H1 (cell line): ENCODE measurements at regions not wholly inside any gene's neighbourhood (a gene's known extent, or its start where the extent isn't known, plus 50 kb on each side); places are given as distances from the start of the nearest gene placed in this dataset.

Experiments used
- CTCF ChIA-PET: fragments of 300-600 bp; sonication (Branson Sonifier 250); formaldehyde crosslinking; loops from one replicate; lab custom pipeline; 2021; ENCODE audit not compliant: partially characterized antibody; lab: Charles Lee
- POLR2A ChIA-PET: fragments of 300-600 bp; sonication (Branson Sonifier 250); formaldehyde crosslinking; loops from one replicate; lab custom pipeline; 2021; ENCODE audit warnings: inconsistent platforms; ENCODE audit not compliant: partially characterized antibody; lab: Charles Lee
- DNase-seq, 2 experiments: peaks; one replicate each; pipeline versions ENCODE4 v3.0.0 to v3.0.0-alpha.2; 2010 to 2022; ENCODE audit warnings: low spot score in 2 of 2, low read depth in 1 of 2, mixed read lengths in 1 of 2
- FAIRE-seq: peaks from 2 replicates; lab custom pipeline; 2011; peaks lifted over from hg19 to GRCh38; lab: Jason Lieb, UNC
- H2AFZ ChIP-seq: 2 replicates; pipeline ENCODE4 v1.8.1; 2012; ENCODE audit warnings: low read length, inconsistent platforms
- H2AK5ac ChIP-seq: 2 replicates; pipeline ENCODE4 v1.6.1; 2013; ENCODE audit warnings: low read depth, low read length
- H2BK120ac ChIP-seq: replicated peaks from 2 replicates; pipeline ENCODE3; 2013; ENCODE audit warnings: low read depth, low read length, inconsistent platforms
- H2BK12ac ChIP-seq: 2 replicates; pipeline ENCODE4 v1.6.1; 2013; ENCODE audit warnings: low read depth, low read length
- H2BK15ac ChIP-seq: 2 replicates; pipeline ENCODE4 v1.6.1; 2013; ENCODE audit warnings: low read length
- H2BK20ac ChIP-seq: 2 replicates; pipeline ENCODE4 v1.6.1; 2013; ENCODE audit warnings: low read length
- H2BK5ac ChIP-seq: 2 replicates; pipeline ENCODE4 v1.6.1; 2013; ENCODE audit warnings: low read depth, low read length
- H3K14ac ChIP-seq: 2 replicates; pipeline ENCODE4 v1.6.1; 2013; ENCODE audit warnings: inconsistent platforms; ENCODE audit not compliant: insufficient read length
- H3K18ac ChIP-seq: 2 replicates; pipeline ENCODE4 v1.6.1; 2013; ENCODE audit warnings: low read length; ENCODE audit errors: extremely low read depth
- H3K23ac ChIP-seq: 2 replicates; pipeline ENCODE4 v1.6.1; 2013; ENCODE audit warnings: inconsistent platforms; ENCODE audit not compliant: insufficient read length
- H3K23me2 ChIP-seq: 2 replicates; pipeline ENCODE4 v1.6.1; 2013; ENCODE audit warnings: low read depth, low read length
- H3K27ac ChIP-seq: 2 replicates; pipeline ENCODE4 v1.6.1; 2011; ENCODE audit warnings: low read depth, low read length, inconsistent platforms
- H3K27me3 ChIP-seq, 4 experiments: replicated peaks in 1 of 4; 1 replicate in 1 of 4; 2 replicates in 3 of 4; pipeline versions ENCODE4 v1.6.1 to v1.8.1; 2011 to 2013; ENCODE audit warnings: low read length in 3 of 4, mild to moderate bottlenecking in 3 of 4, inconsistent platforms in 2 of 4, mixed read lengths in 2 of 4, moderate library complexity in 1 of 4; ENCODE audit not compliant: control insufficient read depth in 3 of 4, insufficient read depth in 3 of 4; ENCODE audit errors: extremely low read depth in 1 of 4
- H3K36me3 ChIP-seq, 4 experiments: 2 replicates each; pipeline versions ENCODE4 v1.6.1 to v1.8.1; 2011 to 2013; ENCODE audit warnings: mild to moderate bottlenecking in 4 of 4, low read length in 3 of 4, moderate library complexity in 2 of 4, control low read depth in 1 of 4, inconsistent platforms in 1 of 4; ENCODE audit not compliant: insufficient read depth in 4 of 4, control insufficient read depth in 2 of 4
- H3K4ac ChIP-seq: replicated peaks from 2 replicates; pipeline ENCODE3; 2013; ENCODE audit warnings: low read length, low read depth, mixed read lengths, inconsistent platforms; ENCODE audit not compliant: insufficient read length
- H3K4me1 ChIP-seq, 4 experiments: replicated peaks in 1 of 4; 1 replicate in 1 of 4; 2 replicates in 3 of 4; pipeline versions ENCODE4 v1.6.1 to v1.8.1; 2011 to 2013; ENCODE audit warnings: low read length in 3 of 4, inconsistent platforms in 2 of 4, mixed read lengths in 1 of 4; ENCODE audit not compliant: insufficient read depth in 4 of 4, control insufficient read depth in 3 of 4
- H3K4me2 ChIP-seq, 2 experiments: 2 replicates each; pipeline versions ENCODE4 v1.6.1 to v1.8.1; 2011 to 2013; ENCODE audit warnings: low read depth in 2 of 2, low read length in 2 of 2, control low read depth in 1 of 2, inconsistent platforms in 1 of 2, mild to moderate bottlenecking in 1 of 2; ENCODE audit not compliant: insufficient read depth in 1 of 2
- H3K4me3 ChIP-seq, 4 experiments: fragments of 200-600, 300-600 bp in 1 of 4; sonication (generic), shearing (Covaris generic), sonication (Bioruptor Twin) in 1 of 4; 2 replicates each; pipeline versions ENCODE4 v1.5.1 to v1.8.1; 2011 to 2016; ENCODE audit warnings: low read length in 4 of 4, low read depth in 3 of 4, control low read depth in 2 of 4, inconsistent platforms in 2 of 4, mild to moderate bottlenecking in 2 of 4, mixed read lengths in 1 of 4, moderate library complexity in 1 of 4; ENCODE audit not compliant: insufficient read depth in 2 of 4; ENCODE audit errors: extremely low read depth in 1 of 4
- H3K56ac ChIP-seq: replicated peaks from 2 replicates; pipeline ENCODE3; 2013; ENCODE audit warnings: low read depth, mild to moderate bottlenecking, mixed read lengths, low read length, inconsistent platforms; ENCODE audit not compliant: insufficient read length
- H3K79me1 ChIP-seq: 2 replicates; pipeline ENCODE4 v1.6.1; 2013; ENCODE audit warnings: low read depth, low read length, control low read depth
- H3K79me2 ChIP-seq, 2 experiments: 2 replicates each; pipeline versions ENCODE4 v1.6.1 to v1.8.1; 2012 to 2013; ENCODE audit warnings: low read length in 2 of 2, mild to moderate bottlenecking in 2 of 2, inconsistent platforms in 1 of 2; ENCODE audit not compliant: insufficient read depth in 2 of 2, control insufficient read depth in 1 of 2
- H3K9ac ChIP-seq, 4 experiments: replicated peaks in 1 of 4; 1 replicate in 1 of 4; 2 replicates in 3 of 4; pipeline versions ENCODE4 v1.6.1 to v1.8.1; 2011 to 2013; ENCODE audit warnings: low read depth in 3 of 4, low read length in 3 of 4, control low read depth in 2 of 4, mild to moderate bottlenecking in 2 of 4, moderate library complexity in 2 of 4, inconsistent platforms in 1 of 4; ENCODE audit errors: extremely low read depth in 1 of 4
- H3K9me3 ChIP-seq, 2 experiments: 2 replicates each; pipeline versions ENCODE4 v1.6.1 to v1.8.1; 2012 to 2013; ENCODE audit warnings: mild to moderate bottlenecking in 2 of 2, moderate library complexity in 2 of 2, control low read depth in 1 of 2, inconsistent platforms in 1 of 2, low read depth in 1 of 2, low read length in 1 of 2, mixed read lengths in 1 of 2; ENCODE audit not compliant: insufficient read depth in 2 of 2
- H4K20me1 ChIP-seq, 2 experiments: replicated peaks in 1 of 2; 2 replicates each; pipeline versions ENCODE3 to v1.8.1; 2011 to 2013; ENCODE audit warnings: inconsistent platforms in 2 of 2, low read length in 2 of 2, mild to moderate bottlenecking in 1 of 2; ENCODE audit not compliant: insufficient read depth in 2 of 2, control insufficient read depth in 1 of 2
- H4K5ac ChIP-seq: 2 replicates; pipeline ENCODE4 v1.6.1; 2013; ENCODE audit warnings: low read length, low read depth, mixed read lengths, inconsistent platforms; ENCODE audit not compliant: insufficient read length
- H4K8ac ChIP-seq: 2 replicates; pipeline ENCODE4 v1.8.0; 2013; ENCODE audit warnings: mild to moderate bottlenecking, moderate library complexity, low read length, inconsistent platforms; ENCODE audit not compliant: insufficient read depth; ENCODE audit errors: extremely low read depth
- H4K91ac ChIP-seq: replicated peaks from 2 replicates; pipeline ENCODE3; 2013; ENCODE audit warnings: low read length, mixed read lengths, inconsistent platforms; ENCODE audit not compliant: insufficient read length
- BACH1 ChIP-seq: IDR thresholded peaks from 2 replicates; pipeline ENCODE4 v1.6.1; 2012; ENCODE audit warnings: low read length, improper control_type of control experiment
- CEBPB ChIP-seq: IDR thresholded peaks from 2 replicates; pipeline ENCODE4 v1.6.1; 2012; ENCODE audit warnings: low read depth, low read length
- CTBP2 ChIP-seq: IDR thresholded peaks from 2 replicates; pipeline ENCODE4 v1.7.0; 2011; ENCODE audit warnings: borderline replicate concordance, mild to moderate bottlenecking, moderate library complexity, mixed read lengths, low read length; ENCODE audit not compliant: insufficient read depth, insufficient read length
- FOSL1 ChIP-seq: IDR thresholded peaks from 2 replicates; pipeline ENCODE4 v1.6.1; 2011; ENCODE audit warnings: mild to moderate bottlenecking, low read depth, low read length, moderate library complexity; ENCODE audit not compliant: insufficient read depth
- RAD21 ChIP-seq, 2 experiments: IDR thresholded peaks in 1 of 2; conservative IDR thresholded peaks in 1 of 2; 2 replicates each; pipeline ENCODE4 v1.6.1; 2011; ENCODE audit warnings: low read depth in 2 of 2, low read length in 2 of 2, improper control_type of control experiment in 1 of 2, inconsistent platforms in 1 of 2, mild to moderate bottlenecking in 1 of 2, moderate library complexity in 1 of 2
- RBBP5 ChIP-seq: IDR thresholded peaks from 2 replicates; pipeline ENCODE4 v1.7.1; 2012; ENCODE audit warnings: low read depth, mild to moderate bottlenecking, inconsistent platforms, low read length, moderate library complexity, borderline replicate concordance
- SRF ChIP-seq: IDR thresholded peaks from 2 replicates; pipeline ENCODE4 v1.6.1; 2011; ENCODE audit warnings: mild to moderate bottlenecking, low read depth, low read length, moderate library complexity
- SUZ12 ChIP-seq: fragments of 200-600 bp; sonication (generic); IDR thresholded peaks from 2 replicates; pipeline ENCODE4 v1.6.1; 2012; ENCODE audit warnings: mild to moderate bottlenecking, inconsistent platforms, low read length, moderate library complexity, mixed read lengths
- YY1 ChIP-seq: IDR thresholded peaks from 2 replicates; pipeline ENCODE4 v1.6.1; 2011; ENCODE audit warnings: low read depth, mild to moderate bottlenecking, low read length
- WGBS, 2 experiments: shearing (Covaris generic) in 1 of 2; methylation state at CpG; one replicate each; pipeline versions ENCODE4 v1.1.6 to v1.1.7; 2013 to 2015; ENCODE audit warnings: low lambda C conversion rate in 2 of 2, mixed read lengths in 2 of 2, inconsistent platforms in 1 of 2, low coverage in 1 of 2, missing lambda C conversion rate in 1 of 2; ENCODE audit not compliant: insufficient replicate concordance in 2 of 2, insufficient coverage in 1 of 2, insufficient read length in 1 of 2; ENCODE audit errors: extremely low coverage in 1 of 2, missing lambda C conversion rate in 1 of 2; 5-methylcytosine and 5-hydroxymethylcytosine counted together
- TF ChIP-seq, protein P1 (sequence below): IDR thresholded peaks from 2 replicates; pipeline ENCODE4 v1.6.1; 2011; ENCODE audit warnings: low read length, improper control_type of control experiment
- TF ChIP-seq, protein P2 (sequence below): IDR thresholded peaks from 2 replicates; pipeline ENCODE4 v1.6.1; 2011; ENCODE audit warnings: low read depth, mild to moderate bottlenecking, low read length; ENCODE audit not compliant: insufficient read depth

DNA sequence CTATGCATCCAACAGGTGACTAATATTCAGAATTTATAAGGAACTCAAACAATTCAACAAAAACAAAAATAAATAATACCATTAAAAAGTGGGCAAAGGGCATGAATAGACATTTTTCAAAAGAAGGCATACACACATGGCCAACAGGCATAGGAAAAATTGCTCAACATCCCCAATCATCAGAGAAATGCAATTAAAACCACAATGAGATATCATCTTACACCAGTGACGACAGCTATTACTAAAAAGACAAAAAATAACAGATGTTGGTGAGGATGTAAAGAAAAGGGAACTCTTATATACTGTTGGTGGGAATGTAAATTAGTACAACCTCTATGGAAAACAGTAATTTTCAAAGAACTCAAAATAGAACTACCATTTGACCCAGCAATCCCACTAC lies 250.4 kb upstream of the N4BP1 start:
- H3K79me2 ChIP-seq = no peaks in the 10 kb centered on the region
- H3K4ac ChIP-seq = no peak overlapping the region
- H4K8ac ChIP-seq = no peak overlapping the region
- H4K5ac ChIP-seq = no peak overlapping the region
- H3K9ac ChIP-seq = no peak overlapping the region
- no peak overlapping the region for H3K18ac ChIP-seq
- no peak overlapping the region for H2AK5ac ChIP-seq
- H3K56ac ChIP-seq = no peak overlapping the region
- peaks cover 0 to 2% (median under 1%) of the 10 kb centered on the region in 4 experiments; a peak in 1 of 7 replicates for H3K4me1 ChIP-seq
- H3K4me3 ChIP-seq = no peak overlapping the region
- H2BK120ac ChIP-seq = no peak overlapping the region
- H3K27ac ChIP-seq = no peak overlapping the region
- H4K91ac ChIP-seq = no peak overlapping the region
- no peak for FAIRE-seq
- 93% methylated on average over 1 of the region's 1 CpG; no CpG with 5 or more reads in 1 of the 2 experiments for WGBS, 2 experiments
- H3K36me3 ChIP-seq = no peaks in the 10 kb centered on the region
- no peak overlapping the region for H2BK15ac ChIP-seq
- H3K4me2 ChIP-seq = no peak overlapping the region
- no peak overlapping the region for H2BK5ac ChIP-seq
- TF ChIP-seq RBBP5 (no peak), RAD21 (IDR thresholded peaks at IDR 0.05 in 1 of 2, conservative IDR thresholded peaks at IDR 0.05 in 1 of 2; ENCODE audit: low read depth in 2 of 2, low read length in 2 of 2) (no peak), FOSL1 (no peak), SUZ12 (no peak), CTBP2 (no peak), CEBPB (no peak), SRF (no peak), BACH1 (no peak), YY1 (no peak)
- TF ChIP-seq, protein P1, sequence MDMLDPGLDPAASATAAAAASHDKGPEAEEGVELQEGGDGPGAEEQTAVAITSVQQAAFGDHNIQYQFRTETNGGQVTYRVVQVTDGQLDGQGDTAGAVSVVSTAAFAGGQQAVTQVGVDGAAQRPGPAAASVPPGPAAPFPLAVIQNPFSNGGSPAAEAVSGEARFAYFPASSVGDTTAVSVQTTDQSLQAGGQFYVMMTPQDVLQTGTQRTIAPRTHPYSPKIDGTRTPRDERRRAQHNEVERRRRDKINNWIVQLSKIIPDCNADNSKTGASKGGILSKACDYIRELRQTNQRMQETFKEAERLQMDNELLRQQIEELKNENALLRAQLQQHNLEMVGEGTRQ = no peak
- TF ChIP-seq, protein P2, sequence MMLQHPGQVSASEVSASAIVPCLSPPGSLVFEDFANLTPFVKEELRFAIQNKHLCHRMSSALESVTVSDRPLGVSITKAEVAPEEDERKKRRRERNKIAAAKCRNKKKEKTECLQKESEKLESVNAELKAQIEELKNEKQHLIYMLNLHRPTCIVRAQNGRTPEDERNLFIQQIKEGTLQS = no peak
- ChIA-PET CTCF (interaction anchor here (1.6 kb wide), 1 partner anchor 29 kb away, joined by 6 read pairs; no protein-coding TSS in a partner anchor), POLR2A (no interaction called here)
- no peak overlapping the region for H3K14ac ChIP-seq
- no peak overlapping the region for H2AFZ ChIP-seq
- no peak for DNase-seq
- no peaks in the 10 kb centered on the region for H4K20me1 ChIP-seq
- H3K9me3 ChIP-seq = no peaks in the 10 kb centered on the region
- no peaks in the 10 kb centered on the region for H3K79me1 ChIP-seq
- H3K27me3 ChIP-seq = no peaks in the 10 kb centered on the region
- H3K23me2 ChIP-seq = no peaks in the 10 kb centered on the region
- H3K23ac ChIP-seq = no peak overlapping the region
- no peak overlapping the region for H2BK20ac ChIP-seq
- no peak overlapping the region for H2BK12ac ChIP-seq
